Fibroblast of lung (primary cell): ENCODE measurements at regions not wholly inside any gene's neighbourhood (a gene's known extent, or its start where the extent isn't known, plus 50 kb on each side); places are given as distances from the start of the nearest gene placed in this dataset.

ENCODE experiments used
- DNase-seq, 2 donors: peaks; one replicate each; pipeline versions ENCODE4 v3.0.0 to v3.0.0-alpha.2; 2010; ENCODE audit warnings: low read depth in 2 of 2
- H2AFZ ChIP-seq: 2 replicates; pipeline ENCODE4 v1.5.1; 2012; ENCODE audit warnings: low read length, control low read depth, inconsistent platforms
- H3K27ac ChIP-seq: 2 replicates; pipeline ENCODE4 v1.5.1; 2011; ENCODE audit warnings: low read length, control low read depth; ENCODE audit not compliant: insufficient read depth
- H3K27me3 ChIP-seq: 2 replicates; pipeline ENCODE4 v1.5.1; 2011; ENCODE audit warnings: mild to moderate bottlenecking, low read length; ENCODE audit not compliant: control insufficient read depth, insufficient read depth
- H3K36me3 ChIP-seq: 2 replicates; pipeline ENCODE4 v1.5.1; 2011; ENCODE audit warnings: low read length; ENCODE audit not compliant: control insufficient read depth, insufficient read depth
- H3K4me1 ChIP-seq: 2 replicates; pipeline ENCODE4 v1.5.1; 2011; ENCODE audit warnings: low read length; ENCODE audit not compliant: control insufficient read depth, insufficient read depth; ENCODE audit errors: extremely low read depth
- H3K4me2 ChIP-seq: 2 replicates; pipeline ENCODE4 v1.5.1; 2011; ENCODE audit warnings: low read length, control low read depth; ENCODE audit not compliant: insufficient read depth; ENCODE audit errors: extremely low read depth
- H3K4me3 ChIP-seq, 4 experiments: fragments of 200-600 bp in 1 of 4; sonication (generic) in 1 of 4; replicated peaks in 1 of 4; 2 replicates each; pipeline ENCODE4 v1.5.1; 2011 to 2016; ENCODE audit warnings: low read length in 4 of 4, low read depth in 3 of 4, mild to moderate bottlenecking in 3 of 4, control low read depth in 2 of 4, inconsistent platforms in 1 of 4, mixed read lengths in 1 of 4; ENCODE audit not compliant: insufficient read depth in 1 of 4; ENCODE audit errors: control extremely low read depth in 1 of 4
- H3K79me2 ChIP-seq: 2 replicates; pipeline ENCODE4 v1.5.1; 2012; ENCODE audit warnings: mild to moderate bottlenecking, low read length, inconsistent platforms; ENCODE audit not compliant: control insufficient read depth, insufficient read depth
- H3K9ac ChIP-seq: 2 replicates; pipeline ENCODE4 v1.5.1; 2011; ENCODE audit warnings: mild to moderate bottlenecking, low read length, control low read depth; ENCODE audit not compliant: insufficient read depth
- H3K9me3 ChIP-seq: 2 replicates; pipeline ENCODE4 v1.5.1; 2012; ENCODE audit warnings: low read depth, low read length; ENCODE audit not compliant: control insufficient read depth, insufficient read depth
- H4K20me1 ChIP-seq: 2 replicates; pipeline ENCODE4 v1.5.1; 2011; ENCODE audit warnings: low read length; ENCODE audit not compliant: control insufficient read depth, insufficient read depth; ENCODE audit errors: extremely low read depth
- EZH2 ChIP-seq: IDR thresholded peaks from 2 replicates; pipeline ENCODE4 v1.5.1; 2012; ENCODE audit warnings: low read length, control low read depth, mild to moderate bottlenecking; ENCODE audit errors: missing control alignments
- TF ChIP-seq, protein P1 (sequence below), 2 donors: IDR thresholded peaks in 1 of 2; conservative IDR thresholded peaks in 1 of 2; 1 replicate in 1 of 2; 2 replicates in 1 of 2; pipeline ENCODE4 v1.5.1; 2011 to 2012; ENCODE audit warnings: low read length in 2 of 2, control low read depth in 1 of 2, inconsistent platforms in 1 of 2, low read depth in 1 of 2, mild to moderate bottlenecking in 1 of 2

- no peaks in the 10 kb centered on the region for H3K27me3 ChIP-seq
- DNase-seq = no peak
- H3K4me2 ChIP-seq = no peak overlapping the region
- no peaks in the 10 kb centered on the region for H3K4me1 ChIP-seq
- H3K79me2 ChIP-seq = no peaks in the 10 kb centered on the region
- H2AFZ ChIP-seq = no peak overlapping the region
- no peak for TF ChIP-seq EZH2
- TF ChIP-seq, protein P1, sequence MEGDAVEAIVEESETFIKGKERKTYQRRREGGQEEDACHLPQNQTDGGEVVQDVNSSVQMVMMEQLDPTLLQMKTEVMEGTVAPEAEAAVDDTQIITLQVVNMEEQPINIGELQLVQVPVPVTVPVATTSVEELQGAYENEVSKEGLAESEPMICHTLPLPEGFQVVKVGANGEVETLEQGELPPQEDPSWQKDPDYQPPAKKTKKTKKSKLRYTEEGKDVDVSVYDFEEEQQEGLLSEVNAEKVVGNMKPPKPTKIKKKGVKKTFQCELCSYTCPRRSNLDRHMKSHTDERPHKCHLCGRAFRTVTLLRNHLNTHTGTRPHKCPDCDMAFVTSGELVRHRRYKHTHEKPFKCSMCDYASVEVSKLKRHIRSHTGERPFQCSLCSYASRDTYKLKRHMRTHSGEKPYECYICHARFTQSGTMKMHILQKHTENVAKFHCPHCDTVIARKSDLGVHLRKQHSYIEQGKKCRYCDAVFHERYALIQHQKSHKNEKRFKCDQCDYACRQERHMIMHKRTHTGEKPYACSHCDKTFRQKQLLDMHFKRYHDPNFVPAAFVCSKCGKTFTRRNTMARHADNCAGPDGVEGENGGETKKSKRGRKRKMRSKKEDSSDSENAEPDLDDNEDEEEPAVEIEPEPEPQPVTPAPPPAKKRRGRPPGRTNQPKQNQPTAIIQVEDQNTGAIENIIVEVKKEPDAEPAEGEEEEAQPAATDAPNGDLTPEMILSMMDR (conservative IDR thresholded peaks at IDR 0.05 in 1 of 2, IDR thresholded peaks at IDR 0.05 in 1 of 2; ENCODE audit: low read depth in 1 of 2, low read length in 2 of 2) = no peak
- H3K9me3 ChIP-seq = no peaks in the 10 kb centered on the region
- H3K9ac ChIP-seq = no peak overlapping the region
- H3K4me3 ChIP-seq = no peak overlapping the region
- H3K27ac ChIP-seq = no peak overlapping the region
- no peaks in the 10 kb centered on the region for H4K20me1 ChIP-seq
- no peaks in the 10 kb centered on the region for H3K36me3 ChIP-seq
These were observed 396.5 kb upstream of the BRINP1 start for GRCh38 chr9:119765632-119766175.

DNA sequence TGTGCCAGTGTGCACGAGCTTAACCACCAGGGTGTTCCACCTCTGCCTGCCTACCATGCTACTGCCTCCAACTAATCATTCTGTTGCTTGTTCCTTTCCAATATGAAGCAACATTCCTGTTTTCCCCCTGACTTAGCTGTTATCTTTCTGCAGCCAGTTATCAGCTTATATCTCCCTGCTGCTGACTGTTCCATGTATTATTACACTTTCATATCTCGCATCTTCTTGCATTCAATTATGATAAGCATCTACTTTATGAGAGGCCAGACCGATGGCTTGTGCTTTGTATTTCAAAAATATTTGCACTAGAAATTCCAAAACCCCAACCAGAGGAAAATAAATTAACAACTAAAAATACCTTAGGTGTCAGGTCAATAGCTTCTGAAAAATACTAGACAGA lies 394.0 kb upstream of the BRINP1 start:
- no peaks in the 10 kb centered on the region for H4K20me1 ChIP-seq
- H2AFZ ChIP-seq = no peak overlapping the region
- no peak overlapping the region for H3K27ac ChIP-seq
- no peaks in the 10 kb centered on the region for H3K4me1 ChIP-seq
- no peak overlapping the region for H3K4me3 ChIP-seq
- no peak for DNase-seq
- H3K36me3 ChIP-seq = no peaks in the 10 kb centered on the region
- no peak overlapping the region for H3K4me2 ChIP-seq
- no peak for TF ChIP-seq EZH2
- TF ChIP-seq, protein P1 (conservative IDR thresholded peaks at IDR 0.05 in 1 of 2, IDR thresholded peaks at IDR 0.05 in 1 of 2; ENCODE audit: low read depth in 1 of 2, low read length in 2 of 2) = no peak
- no peaks in the 10 kb centered on the region for H3K79me2 ChIP-seq
- no peaks in the 10 kb centered on the region for H3K9me3 ChIP-seq
- no peak overlapping the region for H3K9ac ChIP-seq
- H3K27me3 ChIP-seq = no peaks in the 10 kb centered on the region

GRCh38 chr9:119761812-119762211 lies 392.6 kb upstream of the BRINP1 start:
- no peaks in the 10 kb centered on the region for H3K79me2 ChIP-seq
- no peak overlapping the region for H3K4me3 ChIP-seq
- no peak for DNase-seq
- no peak overlapping the region for H3K4me2 ChIP-seq
- no peaks in the 10 kb centered on the region for H4K20me1 ChIP-seq
- H3K4me1 ChIP-seq = no peaks in the 10 kb centered on the region
- no peaks in the 10 kb centered on the region for H3K36me3 ChIP-seq
- no peak overlapping the region for H2AFZ ChIP-seq
- H3K27me3 ChIP-seq = no peaks in the 10 kb centered on the region
- no peak overlapping the region for H3K9ac ChIP-seq
- H3K27ac ChIP-seq = no peak overlapping the region
- H3K9me3 ChIP-seq = no peaks in the 10 kb centered on the region
- TF ChIP-seq EZH2 = no peak
- TF ChIP-seq, protein P1 (conservative IDR thresholded peaks at IDR 0.05 in 1 of 2, IDR thresholded peaks at IDR 0.05 in 1 of 2; ENCODE audit: low read depth in 1 of 2, low read length in 2 of 2) = no peak
